NT2/D1 (cell line): ENCODE measurements at regions not wholly inside any gene's neighbourhood (a gene's known extent, or its start where the extent isn't known, plus 50 kb on each side); places are given as distances from the start of the nearest gene placed in this dataset.

Source experiments
- DNase-seq: peaks from one replicate; pipeline ENCODE4 v3.0.0-alpha.2; 2011; ENCODE audit warnings: low read depth, low spot score
- H3K27me3 ChIP-seq: 2 replicates; pipeline ENCODE4 v1.6.0; 2011; ENCODE audit warnings: mild to moderate bottlenecking; ENCODE audit not compliant: insufficient read length, insufficient read depth
- H3K36me3 ChIP-seq: 2 replicates; pipeline ENCODE4 v1.6.1; 2011; ENCODE audit warnings: mild to moderate bottlenecking, low read length, mixed read lengths; ENCODE audit not compliant: insufficient read depth, insufficient read length
- H3K4me1 ChIP-seq: 2 replicates; pipeline ENCODE4 v1.5.1; 2011; ENCODE audit not compliant: insufficient read depth, insufficient read length
- H3K4me3 ChIP-seq: 2 replicates; pipeline ENCODE4 v1.5.1; 2011; ENCODE audit warnings: low read depth; ENCODE audit not compliant: insufficient read length
- H3K9ac ChIP-seq: 2 replicates; pipeline ENCODE4 v1.6.0; 2011; ENCODE audit warnings: low read depth; ENCODE audit not compliant: insufficient read length
- H3K9me3 ChIP-seq: 2 replicates; pipeline ENCODE4 v1.5.1; 2011; ENCODE audit warnings: mild to moderate bottlenecking, low read length; ENCODE audit not compliant: insufficient read depth
- SUZ12 ChIP-seq: IDR thresholded peaks from 2 replicates; pipeline ENCODE4 v1.6.1; 2011; ENCODE audit not compliant: insufficient read length, insufficient read depth; ENCODE audit errors: extremely low read depth
- YY1 ChIP-seq: IDR thresholded peaks from 2 replicates; pipeline ENCODE4 v1.6.1; 2011; ENCODE audit not compliant: insufficient read length, insufficient read depth
- ZNF274 ChIP-seq: IDR thresholded peaks from 2 replicates; pipeline ENCODE4 v1.6.1; 2011; ENCODE audit warnings: mild to moderate bottlenecking, low read depth, low read length

- H3K9me3 ChIP-seq: no peaks in the 10 kb centered on the region
- H3K9ac ChIP-seq: no peak overlapping the region
- TF ChIP-seq ZNF274 (no peak), SUZ12 (no peak), YY1 (no peak)
- no peaks in the 10 kb centered on the region for H3K27me3 ChIP-seq
- no peak overlapping the region for H3K4me3 ChIP-seq
- no peak for DNase-seq
- H3K36me3 ChIP-seq: no peaks in the 10 kb centered on the region
- peaks cover 47% of the 10 kb centered on the region for H3K4me1 ChIP-seq
Measured at GRCh38 chr3:127410678-127411077, 122.8 kb upstream of the PRR20G start.

GRCh38 chr3:127410137-127410488 is 122.3 kb upstream of the PRR20G start:
- Histone ChIP-seq H3K4me3 (no peak overlapping the region), H3K27me3 (no peaks in the 10 kb centered on the region), H3K36me3 (no peaks in the 10 kb centered on the region), H3K9me3 (no peaks in the 10 kb centered on the region), H3K9ac (no peak overlapping the region), H3K4me1 (peaks cover 49% of the 10 kb centered on the region)
- no peak for DNase-seq
- no peak for TF ChIP-seq YY1
- TF ChIP-seq SUZ12: no peak
- TF ChIP-seq ZNF274: no peak

- TF ChIP-seq ZNF274 (no peak), SUZ12 (no peak), YY1 (no peak)
Measured at GRCh38 chr3:127409421-127410136, 121.7 kb upstream of the PRR20G start.

GRCh38 chr3:127408684-127409420 is 121.0 kb upstream of the PRR20G start:
- Histone ChIP-seq H3K4me3 (no peak overlapping the region), H3K36me3 (no peaks in the 10 kb centered on the region), H3K27me3 (no peaks in the 10 kb centered on the region), H3K4me1 (peaks cover 54% of the 10 kb centered on the region), H3K9ac (peak overlapping the region; percentile 9), H3K9me3 (no peaks in the 10 kb centered on the region)
- TF ChIP-seq SUZ12 (no peak), YY1 (no peak), ZNF274 (no peak)
- no peak for DNase-seq

More at GRCh38 chr3:127409421-127410136, 121.7 kb upstream of the PRR20G start:
- Histone ChIP-seq H3K27me3 (no peaks in the 10 kb centered on the region), H3K9ac (no peak overlapping the region), H3K9me3 (no peaks in the 10 kb centered on the region), H3K4me1 (peaks cover 54% of the 10 kb centered on the region), H3K36me3 (no peaks in the 10 kb centered on the region), H3K4me3 (no peak overlapping the region)
- DNase-seq: no peak

- peak overlapping the region; percentile 1 for H3K9ac ChIP-seq
- peaks cover 49% of the 10 kb centered on the region for H3K4me1 ChIP-seq
- no peaks in the 10 kb centered on the region for H3K9me3 ChIP-seq
- no peak overlapping the region for H3K4me3 ChIP-seq
- TF ChIP-seq SUZ12 (no peak), YY1 (no peak), ZNF274 (no peak)
- no peak for DNase-seq
- H3K36me3 ChIP-seq: no peaks in the 10 kb centered on the region
- no peaks in the 10 kb centered on the region for H3K27me3 ChIP-seq
Measured at GRCh38 chr3:127408022-127408683, 120.3 kb upstream of the PRR20G start.

- DNase-seq: no peak
- H3K4me1 ChIP-seq: peaks cover 44% of the 10 kb centered on the region
- H3K36me3 ChIP-seq: no peaks in the 10 kb centered on the region
- no peaks in the 10 kb centered on the region for H3K9me3 ChIP-seq
- H3K4me3 ChIP-seq: no peak overlapping the region
- H3K9ac ChIP-seq: no peak overlapping the region
- no peaks in the 10 kb centered on the region for H3K27me3 ChIP-seq
- no peak for TF ChIP-seq SUZ12
- no peak for TF ChIP-seq YY1
- no peak for TF ChIP-seq ZNF274
Measured at GRCh38 chr3:127407026-127407939, 119.4 kb upstream of the PRR20G start.
